ENCODE measurements at regions not wholly inside any gene's neighbourhood (a gene's known extent, or its start where the extent isn't known, plus 50 kb on each side); places are given as distances from the start of the nearest gene placed in this dataset.

- in situ Hi-C loops (cut with HindIII; ENCODE audit: extremely low pct_ligation_motif_present, low pct_unique_long_range_greater_than_20kb) (no loop called here), intact Hi-C loops (cut with micrococcal nuclease; ENCODE audit: unreplicated experiment) (no loop called here)
- DNase-seq (ENCODE audit: low spot score) (no peak), FAIRE-seq (no peak), ATAC-seq (no peak)
- Histone ChIP-seq H3K4me3 (replicated peaks in 1 of 3; ENCODE audit: insufficient read depth in 1 of 3, low read depth in 2 of 3, low read length in 3 of 3) (no peak overlapping the region), H3K36me3 (replicated peaks in 1 of 2; ENCODE audit: control insufficient read depth in 1 of 2, insufficient read depth in 2 of 2, low read length in 2 of 2) (no peaks in the 10 kb centered on the region), H4K20me1 (ENCODE audit: insufficient read depth, low read length) (no peaks in the 10 kb centered on the region), H3K4me2 (ENCODE audit: low read depth, low read length) (no peak overlapping the region), H3K4me1 (ENCODE audit: insufficient read depth, low read length) (no peaks in the 10 kb centered on the region), H3K9ac (ENCODE audit: insufficient read depth, low read depth, low read length) (no peak overlapping the region), H3K27me3 (ENCODE audit: control insufficient read depth in 1 of 2, insufficient read depth in 2 of 2, low read length in 2 of 2) (peaks cover 0 to 22% of the 10 kb centered on the region in 2 experiments; a peak in 4 of 5 replicates), H3K79me2 (ENCODE audit: insufficient read depth, low read length) (no peaks in the 10 kb centered on the region), H3K9me3 (ENCODE audit: low read length) (no peaks in the 10 kb centered on the region), H3K27ac (ENCODE audit: extremely low read length, insufficient read depth, low read length) (no peak overlapping the region), H2AFZ (ENCODE audit: low read length) (no peak overlapping the region)
- ChIA-PET CTCF (ENCODE audit: low intra/inter-chr PET ratio, low total read pairs) (no interaction called here), POLR2A (no interaction called here)
- 18% methylated on average over 11 of the region's 11 CpGs for WGBS (ENCODE audit: low lambda C conversion rate)
- BruUV-seq (replicated peaks): no TSS peak
- TF ChIP-seq ZBED4 (CRISPR knock-in tag; IDR thresholded peaks at IDR 0.05; ENCODE audit: borderline replicate concordance): no peak
- no peak for TF ChIP-seq BRD4 (CRISPR knock-in tag; IDR thresholded peaks at IDR 0.05)
- TF ChIP-seq ZNF263 (CRISPR knock-in tag; IDR thresholded peaks at IDR 0.05): no peak
- TF ChIP-seq IKZF5 (CRISPR knock-in tag; IDR thresholded peaks at IDR 0.05): no peak
- TF ChIP-seq ADNP (CRISPR knock-in tag; IDR thresholded peaks at IDR 0.05): no peak
- TF ChIP-seq ZNF44 (CRISPR knock-in tag; IDR thresholded peaks at IDR 0.05): no peak
- TF ChIP-seq GABPA (IDR thresholded peaks at IDR 0.05; ENCODE audit: low read depth, low read length): no peak
- no peak for TF ChIP-seq GABPA (CRISPR knock-in tag; IDR thresholded peaks at IDR 0.05; ENCODE audit: low read depth)
- TF ChIP-seq ZFY (CRISPR knock-in tag; IDR thresholded peaks at IDR 0.05): no peak
- no peak for TF ChIP-seq BHLHE40 (IDR thresholded peaks at IDR 0.05; ENCODE audit: low read length)
- TF ChIP-seq FOXO1 (CRISPR knock-in tag; IDR thresholded peaks at IDR 0.05): no peak
- TF ChIP-seq ZNF3 (CRISPR knock-in tag; IDR thresholded peaks at IDR 0.05): no peak
- TF ChIP-seq CREM (IDR thresholded peaks at IDR 0.05): no peak
- no peak for TF ChIP-seq CREM (CRISPR knock-in tag; IDR thresholded peaks at IDR 0.05)
- no peak for TF ChIP-seq ZNF713 (CRISPR knock-in tag; IDR thresholded peaks at IDR 0.05)
- TF ChIP-seq ZBTB33 (CRISPR knock-in tag; IDR thresholded peaks at IDR 0.05): no peak
- TF ChIP-seq PRPF4 (IDR thresholded peaks at IDR 0.05; ENCODE audit: low read depth, low read length, poor library complexity, severe bottlenecking): no peak
- TF ChIP-seq ATF5 (CRISPR knock-in tag; IDR thresholded peaks at IDR 0.05; ENCODE audit: low read depth): no peak
- TF ChIP-seq CREB3 (CRISPR knock-in tag; IDR thresholded peaks at IDR 0.05): no peak
These were observed 286.9 kb upstream of the MGMT start for GRCh38 chr10:129179972-129180678.

Data from HepG2 (cell line).